HG02885 (cell line): ENCODE measurements at regions not wholly inside any gene's neighbourhood (a gene's known extent, or its start where the extent isn't known, plus 50 kb on each side); places are given as distances from the start of the nearest gene placed in this dataset.

Experiments used
- ATAC-seq: cut with Tn5 transposase; IDR thresholded peaks from one replicate; pipeline ENCODE4 v1.9.1; 2021; ENCODE audit warnings: mild to moderate bottlenecking; ENCODE audit not compliant: unreplicated experiment, poor library complexity

- ATAC-seq = no peak
Measured at GRCh38 chr2:8149985-8150539, 531.8 kb upstream of the ID2 start.

- no peak for ATAC-seq
Measured at GRCh38 chr2:8151888-8152287, 530.0 kb upstream of the ID2 start.

- peak; percentile 98 for ATAC-seq
Measured at GRCh38 chr2:8152392-8153257, 529.2 kb upstream of the ID2 start.

GRCh38 chr2:8153258-8153718, 528.6 kb upstream of the ID2 start:
- no peak for ATAC-seq

- ATAC-seq = no peak
Measured at GRCh38 chr2:8154270-8154669, 527.6 kb upstream of the ID2 start.

GRCh38 chr2:8154936-8155335, 526.9 kb upstream of the ID2 start:
- no peak for ATAC-seq

- ATAC-seq = no peak
Measured at GRCh38 chr2:8157621-8158430, 524.0 kb upstream of the ID2 start.

GRCh38 chr2:8158711-8159110, 523.1 kb upstream of the ID2 start:
- ATAC-seq = no peak

- ATAC-seq = no peak
Measured at GRCh38 chr2:8159211-8159965, 522.5 kb upstream of the ID2 start.

GRCh38 chr2:8159966-8160603, 521.8 kb upstream of the ID2 start:
- ATAC-seq = no peak

GRCh38 chr2:8160959-8161358, 520.9 kb upstream of the ID2 start:
- ATAC-seq = no peak

- ATAC-seq = no peak
Measured at GRCh38 chr2:8162552-8162951, 519.3 kb upstream of the ID2 start.

- ATAC-seq = no peak
Measured at GRCh38 chr2:8165550-8165949, 516.3 kb upstream of the ID2 start.

- ATAC-seq = no peak
Measured at GRCh38 chr2:8168022-8168717, 513.7 kb upstream of the ID2 start.

GRCh38 chr2:8168876-8169424, 512.9 kb upstream of the ID2 start:
- no peak for ATAC-seq

- ATAC-seq = no peak
Measured at GRCh38 chr2:8169443-8169842, 512.4 kb upstream of the ID2 start.

- no peak for ATAC-seq
Measured at GRCh38 chr2:8170552-8171327, 511.1 kb upstream of the ID2 start.

- ATAC-seq = no peak
Measured at GRCh38 chr2:8171608-8172007, 510.2 kb upstream of the ID2 start.
